Left ventricle myocardium superior (tissue), 1 donor: ENCODE measurements at regions not wholly inside any gene's neighbourhood (a gene's known extent, or its start where the extent isn't known, plus 50 kb on each side); places are given as distances from the start of the nearest gene placed in this dataset.
"Not testable (repeated sequence)": the region's sequence is repeated elsewhere in the genome, so short reads cannot be mapped to it uniquely, and the experiment has no call there.

ENCODE experiments used
- ATAC-seq: fragments of 200-7000 bp; cut with Tn5 transposase; one replicate; pipeline ENCODE4 v1.9.1; 2020; ENCODE audit warnings: mild to moderate bottlenecking, moderate library complexity
- DNase-seq: peaks from one replicate; pipeline ENCODE4 v3.0.0-alpha.2; 2020
- intact Hi-C: fragments of 100-400 bp; cut with micrococcal nuclease; formaldehyde crosslinking; loops from one replicate; pipeline ENCODE4 v1.11.0; 2022
- donor health status: DM: no; HTN: yes; CAD: no; lungs with severe emphysema.

DNA sequence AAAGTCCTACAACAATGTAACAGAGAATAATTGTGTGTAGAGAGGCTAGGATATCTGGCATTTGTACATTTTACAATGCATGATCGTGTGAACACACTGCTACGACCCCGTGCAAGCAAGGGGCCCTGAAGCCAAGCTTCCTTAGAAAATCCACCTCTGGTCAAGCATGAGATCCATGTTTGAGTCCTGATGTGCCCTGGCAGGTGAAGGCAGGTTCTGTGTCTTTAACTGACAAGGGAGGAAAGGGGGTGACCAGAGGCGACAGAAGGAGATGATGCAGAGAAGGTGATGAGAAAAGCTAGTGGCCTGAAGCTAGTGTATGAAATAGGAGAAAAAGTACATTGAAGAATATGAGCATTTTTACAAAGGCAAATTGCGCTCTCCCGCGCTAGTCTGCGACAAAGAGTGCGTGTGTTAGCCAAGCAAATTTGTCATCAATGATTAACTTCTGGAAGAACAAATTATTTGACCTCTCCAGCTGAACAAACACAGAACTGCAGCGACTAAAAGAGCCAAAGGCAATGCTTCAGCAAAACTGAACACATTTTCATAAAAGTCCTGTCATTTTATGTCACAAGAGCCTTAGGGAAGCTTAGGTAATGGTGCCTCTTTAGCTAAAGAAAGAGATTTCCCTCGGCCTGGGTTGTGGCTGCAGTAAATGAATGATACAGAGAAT lies 101.7 kb upstream of the DAPK1 start:
- ATAC-seq (no peak), DNase-seq (no peak)
- intact Hi-C loops, result no loop called here

DNA sequence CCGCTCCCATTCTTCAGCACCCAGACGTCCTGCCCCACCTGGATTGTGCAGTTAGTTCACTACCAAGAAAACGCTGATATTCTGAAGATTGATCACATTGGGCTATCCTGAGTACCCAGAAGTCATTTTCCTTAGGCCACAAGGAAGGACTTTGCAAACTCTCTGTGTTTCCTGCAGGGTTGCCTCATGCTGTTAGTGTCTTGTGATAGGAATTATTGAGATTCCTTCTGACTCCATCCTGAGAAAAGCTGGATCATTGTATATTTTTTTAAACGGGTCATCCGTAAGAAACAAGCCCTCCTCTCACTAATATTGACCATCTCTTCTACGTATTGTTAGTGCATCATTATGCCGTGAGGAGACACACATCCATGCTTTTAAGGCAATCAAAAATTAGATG lies 96.0 kb upstream of the DAPK1 start:
- ATAC-seq, result no peak
- intact Hi-C loops, result no loop called here
- no peak for DNase-seq

DNA sequence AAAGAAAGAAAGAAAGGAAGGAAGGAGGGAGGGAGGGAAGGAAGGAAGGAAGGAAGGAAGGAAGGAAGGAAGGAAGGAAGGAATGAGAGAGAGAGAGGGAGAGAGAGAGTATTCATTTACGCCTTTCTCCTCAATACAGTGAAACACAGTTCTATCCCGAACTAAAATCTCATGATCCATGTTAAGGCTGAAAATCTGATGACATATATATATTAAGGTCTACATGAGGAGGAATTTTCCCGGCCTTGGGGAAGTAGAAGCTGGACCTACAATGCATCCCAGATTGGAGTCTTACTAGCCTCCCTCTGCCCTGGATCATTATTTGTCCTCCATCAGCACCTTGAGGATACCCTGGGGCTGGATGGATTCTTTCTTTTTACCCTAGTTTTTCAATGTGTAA lies 95.1 kb upstream of the DAPK1 start:
- intact Hi-C loops, result no loop called here
- ATAC-seq (no peak), DNase-seq (no peak)

DNA sequence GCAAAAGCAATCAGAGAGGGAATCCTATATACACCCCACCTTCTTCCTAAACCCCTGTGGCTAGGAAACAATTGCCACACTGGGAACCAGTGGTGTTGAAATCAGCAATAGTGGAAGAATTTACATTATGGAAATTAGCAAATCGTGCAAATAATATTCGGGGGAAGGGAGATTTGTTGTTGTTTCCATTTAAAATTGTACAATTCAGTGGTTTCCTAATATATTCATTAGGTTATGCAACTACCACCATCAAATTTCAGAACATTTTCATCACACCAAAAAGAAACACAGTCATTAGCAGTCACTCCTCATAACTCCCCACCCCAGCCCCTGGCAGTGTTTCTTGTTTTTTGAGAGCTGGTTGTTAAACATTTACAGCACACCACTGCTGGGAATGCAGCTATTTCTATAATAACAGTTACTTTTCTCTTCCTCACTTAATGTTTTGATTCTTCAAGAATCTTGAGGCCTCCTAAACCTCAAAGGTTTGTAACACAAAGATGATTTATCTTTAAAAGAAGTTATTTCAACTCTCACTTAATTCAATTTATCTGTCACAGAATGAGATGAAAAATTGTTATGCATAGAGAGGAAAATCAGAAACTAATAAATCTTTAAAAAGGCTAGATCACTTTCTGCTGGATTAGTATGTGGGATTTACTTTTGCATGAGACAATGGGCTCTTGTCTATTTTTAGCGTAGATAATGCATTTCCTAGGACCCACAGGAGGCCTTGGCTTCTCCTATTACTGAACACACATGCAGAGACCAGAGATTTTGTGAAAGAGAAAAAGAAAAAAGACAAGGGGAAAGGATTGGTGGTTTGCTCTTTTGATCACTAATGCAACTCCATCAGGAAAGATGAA lies 91.8 kb upstream of the DAPK1 start:
- ATAC-seq (no peak), DNase-seq (no peak)
- intact Hi-C loops, result no loop called here

DNA sequence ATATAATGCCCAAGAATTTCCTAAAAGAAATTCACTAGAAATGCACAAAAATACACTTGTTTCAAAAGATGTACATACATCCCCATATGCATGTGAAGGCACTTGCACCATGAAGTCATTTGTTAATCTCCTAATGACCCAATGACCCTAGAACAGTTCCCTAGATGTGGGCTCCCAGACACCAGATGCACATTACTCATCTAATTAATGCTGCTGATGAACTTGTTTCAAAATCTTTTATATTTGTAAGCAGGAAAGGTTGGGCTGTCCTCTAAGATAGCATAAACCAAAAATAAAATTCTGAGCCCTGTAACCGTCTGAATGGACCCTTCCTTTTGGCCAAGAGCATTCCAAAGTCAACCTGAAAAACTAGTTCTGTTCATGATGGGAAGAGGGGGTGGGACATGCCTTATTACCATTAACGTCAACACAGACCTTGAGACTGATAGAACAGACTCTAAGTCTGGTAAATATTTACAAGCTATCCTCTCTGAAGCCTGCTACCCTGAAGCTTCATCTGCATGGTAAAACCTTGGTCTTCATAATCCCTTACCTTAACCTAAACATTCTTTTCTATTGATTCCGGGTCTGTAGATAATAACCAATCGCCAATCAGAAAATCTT lies 91.0 kb upstream of the DAPK1 start:
- ATAC-seq, result no peak

DNA sequence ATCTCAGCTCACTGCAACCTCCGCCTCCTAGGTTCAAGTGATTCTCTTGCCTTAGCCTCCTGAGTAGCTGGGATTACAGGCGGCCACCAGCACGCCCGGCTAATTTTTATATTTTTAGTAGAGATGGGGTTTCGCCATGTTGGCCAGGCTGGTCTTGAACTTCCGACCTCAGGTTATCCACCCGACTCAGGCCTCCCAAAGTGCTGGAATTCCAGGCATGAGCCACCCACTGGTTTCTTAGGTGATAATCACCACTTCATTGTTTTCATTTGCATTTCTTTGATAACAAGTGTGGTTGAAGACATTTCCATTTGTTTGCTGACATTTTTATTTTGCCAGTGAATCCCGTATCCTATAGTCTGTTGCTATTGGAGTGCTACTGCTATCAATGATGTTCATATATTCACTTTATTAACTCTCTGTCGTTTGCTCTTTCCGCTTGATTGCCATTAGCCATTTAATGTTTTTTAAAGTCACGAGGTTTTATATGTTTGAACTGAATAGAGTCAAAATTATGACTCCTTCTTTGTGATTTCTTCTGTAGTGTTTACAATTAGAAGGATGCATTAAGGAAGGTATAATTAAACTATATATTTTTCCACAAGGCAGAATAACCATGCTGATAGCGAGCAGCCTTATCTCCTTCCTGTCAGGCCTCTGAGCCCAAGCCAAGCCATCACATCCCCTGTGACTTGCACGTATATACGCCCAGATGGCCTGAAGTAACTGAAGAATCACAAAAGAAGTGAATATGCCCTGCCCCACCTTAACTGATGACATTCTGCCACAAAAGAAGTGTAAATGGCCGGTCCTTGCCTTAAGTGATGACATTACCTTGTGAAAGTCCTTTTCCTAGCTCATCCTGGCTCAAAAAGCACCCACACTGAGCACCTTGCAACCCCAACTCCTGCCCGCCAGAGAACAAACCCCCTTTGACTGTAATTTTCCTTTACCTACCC lies 87.3 kb upstream of the DAPK1 start:
- ATAC-seq, intact Hi-C loops: not testable (repeated sequence)

More for the DNA sequence above, 91.0 kb upstream of the DAPK1 start:
- no peak for DNase-seq
- intact Hi-C loops, result no loop called here

DNA sequence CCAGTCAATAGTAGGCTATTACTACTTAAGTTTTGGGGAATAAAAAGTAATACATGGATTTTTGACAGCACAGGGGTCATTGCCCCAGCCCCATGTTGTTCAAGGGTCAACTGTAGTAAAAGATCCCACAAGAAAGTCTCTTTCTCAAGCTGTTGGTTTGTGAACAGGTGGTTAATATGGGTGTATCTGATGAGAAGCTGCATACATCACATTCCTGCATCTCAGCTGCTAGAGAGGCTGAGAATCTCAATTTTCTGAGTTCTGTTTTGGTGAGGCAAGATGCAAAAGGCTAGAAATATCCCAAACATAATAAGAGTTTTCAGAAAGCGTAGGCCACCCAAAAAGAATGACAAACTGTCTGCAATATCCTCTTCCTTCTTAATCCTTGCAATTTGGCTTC lies 76.8 kb upstream of the DAPK1 start:
- intact Hi-C loops, result no loop called here
- no peak for ATAC-seq
- DNase-seq, result no peak

More for the DNA sequence above, 87.3 kb upstream of the DAPK1 start:
- not testable (repeated sequence) for DNase-seq

DNA sequence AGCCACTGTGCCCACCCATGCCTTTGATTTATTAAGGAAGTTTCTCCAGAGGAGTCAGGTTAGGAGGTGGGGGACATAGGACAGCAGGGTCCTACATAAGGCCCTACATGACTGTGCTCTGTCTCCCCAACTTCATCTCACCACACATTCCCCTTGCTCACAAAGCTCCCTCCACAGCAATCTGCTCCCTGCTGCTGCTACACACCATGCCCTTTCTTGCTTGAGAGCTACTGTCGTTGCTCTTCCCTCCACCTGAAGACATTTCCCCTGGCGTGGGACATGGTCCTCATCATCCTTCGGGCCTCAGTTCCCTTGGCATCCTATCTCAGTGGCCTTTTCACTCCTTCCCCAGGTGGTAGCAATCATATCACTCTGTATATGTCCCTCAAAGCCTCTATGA lies 75.9 kb upstream of the DAPK1 start:
- DNase-seq (no peak), ATAC-seq (no peak)
- intact Hi-C loops, result no loop called here

DNA sequence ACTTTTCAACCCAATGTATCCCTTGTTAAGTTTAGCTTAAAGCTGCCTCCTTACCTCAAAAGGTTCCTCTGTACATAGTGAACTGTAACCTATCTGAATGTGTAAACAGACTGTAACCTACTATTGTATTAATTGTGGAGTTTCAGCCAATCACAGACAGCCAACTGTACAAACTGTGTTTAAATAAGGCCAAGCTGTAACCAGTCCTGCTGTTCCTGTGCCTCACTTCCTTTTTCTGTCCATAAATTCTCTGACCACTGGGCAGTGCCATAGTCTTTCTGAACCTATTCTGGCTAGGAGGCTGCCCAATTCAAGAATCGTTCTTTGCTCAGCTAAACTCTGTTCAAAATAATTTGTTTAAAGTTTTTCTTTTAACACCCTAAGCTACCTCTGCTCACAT lies 74.7 kb upstream of the DAPK1 start:
- ATAC-seq (no peak), DNase-seq (no peak)
- intact Hi-C loops, result no loop called here

DNA sequence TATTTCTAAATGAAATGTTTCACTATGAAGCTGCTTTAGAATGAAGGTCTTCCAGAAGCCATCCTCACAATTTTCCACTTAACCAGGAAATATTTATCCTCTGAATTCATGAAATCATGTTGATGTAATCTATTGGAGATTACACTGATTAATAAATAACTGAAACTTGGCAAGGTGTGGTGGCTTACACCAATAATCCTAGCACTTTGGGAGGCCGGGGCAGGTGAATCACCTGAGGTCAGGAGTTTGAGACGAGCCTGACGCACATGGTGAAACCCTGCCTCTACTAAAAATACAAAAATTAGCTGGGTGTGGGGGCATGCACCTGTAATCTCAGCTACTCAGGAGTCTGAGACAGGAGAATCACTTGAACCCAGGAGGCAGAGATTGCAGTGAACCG lies 73.8 kb upstream of the DAPK1 start:
- ATAC-seq, intact Hi-C loops, DNase-seq: not testable (repeated sequence)

DNA sequence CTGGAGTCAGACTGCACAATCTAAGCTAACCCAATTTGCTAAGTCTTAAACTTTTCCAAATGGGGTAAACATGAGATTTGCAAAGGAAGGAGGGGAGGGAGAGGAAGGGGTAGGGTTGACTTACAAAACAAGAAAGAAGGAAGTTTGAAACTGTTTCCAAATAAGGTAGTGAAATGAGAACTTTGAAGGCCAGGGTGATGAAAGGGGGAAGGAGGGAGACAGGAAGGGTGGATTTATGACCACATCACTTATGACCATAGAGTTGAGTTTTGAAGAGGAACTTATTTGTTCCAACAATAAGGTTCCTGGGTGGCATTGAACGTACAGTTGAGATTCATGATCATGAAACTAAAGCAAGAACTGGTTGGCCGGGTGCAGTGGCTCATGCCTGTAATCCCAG lies 72.5 kb upstream of the DAPK1 start:
- ATAC-seq (no peak), DNase-seq (no peak)
- intact Hi-C loops, result no loop called here

DNA sequence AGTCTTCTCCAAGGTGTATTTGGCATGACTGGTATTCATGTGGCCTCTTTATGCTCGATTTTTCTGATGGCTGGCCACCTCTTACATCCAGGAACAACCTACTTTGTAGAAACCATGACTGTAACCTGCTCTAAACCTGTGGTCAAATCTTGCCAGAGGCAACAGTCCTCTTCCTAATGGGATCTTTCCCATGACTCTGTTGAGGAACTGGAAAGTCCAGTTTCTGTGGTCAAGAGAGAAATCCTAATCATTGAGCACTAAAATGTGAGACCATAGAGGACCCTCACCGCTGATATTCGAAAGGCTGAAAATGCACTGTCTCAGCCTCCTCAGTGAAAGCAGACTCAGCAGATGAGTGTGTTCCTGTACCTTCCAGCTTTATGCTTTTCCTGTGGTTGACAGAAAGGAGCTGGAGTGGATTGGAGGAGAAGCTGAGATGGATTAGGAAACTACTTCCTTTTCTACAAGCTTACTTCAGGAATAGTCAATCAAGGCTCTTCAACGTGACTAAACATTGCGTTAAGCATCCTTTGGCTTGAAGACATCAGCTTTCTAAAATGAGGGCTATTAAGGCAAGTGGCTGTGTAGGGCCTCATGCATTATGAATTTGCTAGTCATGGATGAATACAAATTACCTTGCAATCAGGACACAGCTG lies 69.7 kb upstream of the DAPK1 start:
- no peak for ATAC-seq
- no peak for DNase-seq
- intact Hi-C loops, result no loop called here

DNA sequence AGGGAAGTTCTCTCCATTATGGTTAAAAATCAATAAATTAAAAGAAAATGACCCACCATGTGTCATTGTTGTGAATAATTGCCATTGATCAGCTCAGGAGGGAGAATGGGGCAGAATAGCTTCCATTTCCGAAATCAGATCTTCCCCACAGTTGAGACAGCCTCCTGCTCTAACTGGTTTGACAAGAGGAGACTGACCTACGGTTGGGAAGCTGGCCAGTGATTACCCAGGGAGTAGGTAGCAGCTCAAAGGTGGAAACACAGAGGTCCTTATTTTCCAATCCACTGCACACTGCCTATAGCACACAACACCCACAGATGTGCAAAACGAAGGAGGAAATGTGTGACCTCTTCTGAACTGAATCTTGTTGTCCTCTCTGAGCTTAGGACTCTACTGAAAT lies 69.0 kb upstream of the DAPK1 start:
- no peak for DNase-seq
- intact Hi-C loops, result no loop called here
- ATAC-seq, result no peak

DNA sequence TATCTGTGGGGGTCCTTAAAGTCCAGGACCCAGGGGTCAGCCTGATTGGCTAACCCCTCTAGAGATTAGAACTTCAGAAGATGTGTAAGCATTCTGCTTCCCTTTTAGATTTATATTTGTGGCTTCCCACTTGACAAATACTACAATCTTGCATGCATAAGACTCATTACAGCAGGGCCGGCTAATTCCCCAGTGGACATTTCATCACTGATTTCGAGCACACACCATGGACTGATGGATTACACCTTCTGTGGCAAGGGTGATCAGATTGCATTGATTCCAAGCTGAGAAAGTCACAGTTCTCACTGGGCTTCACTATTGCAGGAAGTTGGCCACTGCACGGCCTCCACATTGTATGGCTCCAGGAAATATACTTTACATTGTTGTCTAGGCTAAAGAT lies 65.8 kb upstream of the DAPK1 start:
- no peak for DNase-seq
- intact Hi-C loops, result no loop called here
- no peak for ATAC-seq

DNA sequence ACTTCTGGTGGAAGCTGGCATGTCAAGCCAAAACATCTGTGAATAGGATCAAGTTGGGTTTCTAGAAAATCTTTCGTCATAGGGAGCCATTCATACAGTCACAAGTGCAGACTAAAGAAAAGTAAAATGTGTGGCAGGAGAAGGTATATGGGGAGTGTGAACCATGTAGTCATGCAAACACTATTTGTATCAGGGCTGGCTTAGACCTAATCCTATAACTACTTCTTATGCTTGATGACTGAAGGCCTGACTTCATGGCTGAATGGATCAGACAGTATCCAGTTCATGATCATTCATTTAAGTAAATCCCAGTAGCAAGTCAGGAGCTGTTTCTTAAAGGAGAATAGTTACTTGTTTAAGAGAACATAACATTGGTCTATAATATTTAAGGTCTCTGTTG lies 63.8 kb upstream of the DAPK1 start:
- intact Hi-C loops, result no loop called here
- DNase-seq (no peak), ATAC-seq (no peak)

DNA sequence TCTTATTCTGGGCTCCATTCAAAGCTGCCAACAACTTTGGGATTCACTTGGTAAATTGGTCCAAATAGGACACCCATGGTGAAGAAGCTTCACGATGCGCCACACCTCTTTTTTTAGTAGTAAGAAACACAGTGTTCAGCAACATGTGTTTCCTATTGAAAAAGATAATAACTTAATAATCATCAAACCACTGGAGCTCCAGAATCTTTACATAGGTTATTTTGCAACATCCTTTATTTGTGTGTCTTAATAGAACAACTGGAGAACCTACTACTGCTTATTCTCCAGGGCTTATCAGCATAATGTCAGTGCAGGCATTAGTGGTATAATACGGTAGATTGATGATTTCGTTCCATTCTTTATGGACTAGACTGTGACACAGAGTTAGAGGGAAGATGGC lies 63.3 kb upstream of the DAPK1 start:
- ATAC-seq, result no peak
- intact Hi-C loops, result no loop called here
- DNase-seq, result no peak

DNA sequence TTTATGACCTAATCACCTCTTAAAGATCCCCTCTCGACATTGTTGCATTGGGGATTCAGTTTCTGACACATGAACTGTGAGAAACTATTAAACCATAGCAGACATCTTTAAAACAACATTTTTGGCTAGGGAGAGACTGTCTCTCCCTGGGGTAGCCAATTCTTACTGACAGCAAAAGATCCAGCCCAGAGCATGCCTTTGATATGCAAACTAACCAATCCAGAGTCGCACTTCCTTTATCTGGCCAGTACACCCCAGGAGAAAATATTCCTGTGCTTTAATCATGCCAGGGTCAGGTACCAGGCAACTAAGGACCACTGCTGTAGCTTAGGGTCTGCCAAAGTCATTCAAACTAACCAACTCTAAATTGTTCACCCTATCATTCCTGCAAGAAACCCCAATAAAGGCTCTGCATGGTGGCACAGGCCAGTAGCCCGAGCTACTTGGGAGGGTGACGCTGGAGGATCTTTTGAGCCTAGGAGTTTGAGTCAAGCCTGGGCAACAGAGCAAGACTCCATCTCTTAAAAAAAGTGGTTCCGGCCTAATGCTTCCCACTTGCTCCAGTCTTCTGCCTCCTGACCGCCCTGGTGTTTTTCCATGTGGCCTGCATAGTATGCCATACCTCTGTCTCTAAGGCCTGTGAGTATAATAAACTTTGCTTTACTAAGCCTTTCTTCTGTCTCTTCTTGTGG lies 62.3 kb upstream of the DAPK1 start:
- DNase-seq (no peak), ATAC-seq (no peak)
- intact Hi-C loops, result no loop called here

DNA sequence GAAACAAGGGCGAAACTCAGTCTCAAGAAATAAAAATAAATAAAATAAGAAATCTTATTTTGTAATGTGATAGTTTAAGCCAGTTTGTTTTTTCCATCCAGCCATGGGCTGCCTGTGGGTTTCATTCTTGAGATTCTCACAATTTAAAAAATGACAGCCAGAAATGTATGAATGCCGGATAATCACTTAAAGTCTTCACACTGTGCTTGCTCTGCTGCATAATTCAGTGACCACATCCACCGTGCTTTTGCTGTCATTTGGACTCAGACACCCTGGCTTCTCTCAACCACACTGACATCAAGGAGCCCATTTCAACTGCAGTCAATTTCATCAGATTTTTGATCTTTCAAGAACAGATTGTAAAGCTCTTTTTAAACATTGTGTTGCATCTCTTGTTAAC lies 61.0 kb upstream of the DAPK1 start:
- intact Hi-C loops, result no loop called here
- no peak for DNase-seq
- no peak for ATAC-seq
